Stimulated activated CD8-positive, alpha-beta memory T cell treated with anti-CD3 and anti-CD28 coated beads, Interleukin-4, amount 100 ng/mL, for 1 hour (primary cell): ENCODE measurements at regions not wholly inside any gene's neighbourhood (a gene's known extent, or its start where the extent isn't known, plus 50 kb on each side); places are given as distances from the start of the nearest gene placed in this dataset.

Experiments
- DNase-seq, 2 donors: peaks; one replicate each; pipeline ENCODE4 v3.0.0-alpha.2; 2020; ENCODE audit warnings: low read depth in 2 of 2, low spot score in 1 of 2

DNA sequence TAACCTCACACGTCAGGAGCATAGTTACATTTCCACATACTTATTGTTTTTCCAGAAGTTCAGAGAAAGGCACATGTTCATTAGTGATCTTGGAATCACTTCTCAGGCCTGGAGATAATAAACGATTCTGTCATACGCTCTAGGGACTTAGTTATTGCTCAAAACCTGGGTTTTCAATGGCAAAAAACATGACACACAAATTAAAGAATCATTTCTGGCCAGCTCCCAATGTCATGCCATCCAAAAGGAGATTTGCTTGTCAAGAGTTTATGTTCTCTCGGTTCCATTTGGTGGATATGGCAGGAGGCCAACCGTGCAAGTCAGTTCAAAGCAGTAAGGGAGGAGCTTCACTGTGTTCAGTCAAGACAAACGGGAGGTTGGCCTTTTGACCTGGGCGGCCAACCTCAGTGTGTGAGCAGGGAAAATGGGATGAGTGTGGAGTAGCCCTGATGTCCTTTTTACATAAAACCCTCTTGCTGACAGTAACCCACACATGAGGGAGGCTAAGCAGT lies 123.4 kb downstream of the NXNL2 start:
- DNase-seq = no peak

DNA sequence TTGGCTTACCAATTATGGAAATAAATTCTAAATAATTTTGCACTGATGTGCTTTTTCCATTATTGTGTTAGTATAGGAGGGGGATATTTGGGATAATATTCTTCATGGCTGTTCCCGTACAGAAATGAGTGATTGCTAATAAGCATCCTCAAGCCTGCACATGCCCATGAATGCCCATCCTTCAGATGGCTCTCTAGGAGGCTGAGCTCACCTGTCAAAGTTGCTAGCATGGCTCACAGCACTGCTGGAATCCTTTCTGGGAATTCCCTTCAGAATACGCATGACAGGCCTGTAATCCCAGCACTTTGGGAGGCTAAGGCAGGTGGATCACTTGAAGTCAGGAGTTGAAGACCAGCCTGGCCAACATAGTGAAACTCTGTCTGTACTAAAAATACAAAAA lies 124.1 kb downstream of the NXNL2 start:
- no peak for DNase-seq

DNA sequence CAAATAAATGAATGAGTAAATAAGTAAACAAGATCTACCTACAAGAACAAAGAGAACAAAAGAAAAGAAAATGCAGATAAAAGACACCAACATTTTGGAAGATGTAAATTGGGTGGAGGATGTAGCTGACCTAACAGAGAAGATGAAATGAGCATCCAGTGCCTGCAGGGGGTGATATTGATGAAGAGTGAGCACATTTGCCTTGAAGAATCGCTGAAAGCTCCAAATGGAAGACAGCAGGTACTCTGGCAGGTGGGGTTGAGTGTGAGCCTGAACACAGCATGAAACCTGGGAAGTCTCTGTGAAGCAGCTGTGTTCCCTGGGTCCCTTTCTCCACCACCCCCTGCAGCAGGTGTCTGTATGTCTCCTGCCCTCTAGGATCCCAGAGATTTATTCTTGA lies 125.6 kb downstream of the NXNL2 start:
- DNase-seq = no peak

DNA sequence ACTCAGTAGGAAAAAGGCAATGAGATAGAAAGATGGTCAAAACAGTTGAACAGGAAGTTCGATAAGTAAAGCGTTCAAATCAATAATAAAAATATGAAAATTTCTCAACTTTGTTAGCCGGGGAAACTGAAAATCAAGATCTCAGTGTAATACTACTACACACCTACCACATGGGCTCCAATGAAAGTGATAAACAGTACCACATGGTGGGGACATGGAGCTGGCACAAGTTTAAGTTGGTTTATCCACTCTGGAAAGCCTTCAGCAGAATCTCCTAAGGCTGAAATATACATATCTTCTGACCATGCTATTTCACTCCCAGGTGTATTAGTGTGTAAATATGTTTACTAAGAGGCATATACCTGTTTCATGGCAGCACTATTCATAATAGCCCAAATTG lies 126.8 kb downstream of the NXNL2 start:
- DNase-seq = no peak

GRCh38 chr9:88663771-88664419 lies 128.9 kb downstream of the NXNL2 start:
- no peak for DNase-seq

DNA sequence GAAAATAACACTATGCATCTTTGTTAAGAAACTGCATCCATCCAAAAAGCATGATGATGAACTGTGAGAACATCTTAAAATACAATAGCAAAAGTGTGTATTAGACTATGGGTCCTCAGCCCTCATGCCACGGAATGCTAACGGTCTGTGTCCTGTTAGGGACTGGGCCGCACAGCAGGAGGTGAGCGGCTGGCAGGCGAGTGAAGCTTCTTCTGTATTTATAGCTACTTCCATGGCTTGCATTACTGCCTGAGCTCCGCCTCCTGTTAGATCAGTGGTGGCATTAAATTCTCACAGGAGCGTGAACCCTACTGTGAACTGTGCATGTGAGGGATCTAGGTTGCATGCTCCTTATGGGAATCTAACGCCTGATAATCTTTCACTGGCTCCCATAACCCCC lies 129.8 kb downstream of the NXNL2 start:
- DNase-seq = no peak

GRCh38 chr9:88672874-88673689 lies 138.1 kb downstream of the NXNL2 start:
- DNase-seq = no peak

- DNase-seq = no peak
Observed at GRCh38 chr9:88673886-88674285, 138.9 kb downstream of the NXNL2 start.

DNA sequence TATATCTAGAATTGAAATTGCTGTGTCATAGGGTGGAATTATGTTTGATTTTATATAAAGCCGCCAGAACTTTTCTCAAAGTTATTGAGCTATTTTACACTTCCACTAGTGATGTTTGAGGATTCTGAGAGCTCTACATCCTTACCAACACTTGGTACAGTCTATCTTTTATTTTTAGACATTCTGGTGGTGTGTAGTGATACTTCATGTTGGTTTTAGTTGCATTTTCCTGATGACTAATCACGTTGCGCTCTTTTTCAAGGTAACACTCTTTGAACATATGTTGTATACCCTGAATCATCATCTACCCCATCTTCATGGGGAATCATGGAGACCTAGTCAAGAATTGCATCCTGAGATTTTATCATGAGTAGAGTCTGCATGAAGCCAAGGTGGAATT lies 141.7 kb downstream of the NXNL2 start:
- no peak for DNase-seq

DNA sequence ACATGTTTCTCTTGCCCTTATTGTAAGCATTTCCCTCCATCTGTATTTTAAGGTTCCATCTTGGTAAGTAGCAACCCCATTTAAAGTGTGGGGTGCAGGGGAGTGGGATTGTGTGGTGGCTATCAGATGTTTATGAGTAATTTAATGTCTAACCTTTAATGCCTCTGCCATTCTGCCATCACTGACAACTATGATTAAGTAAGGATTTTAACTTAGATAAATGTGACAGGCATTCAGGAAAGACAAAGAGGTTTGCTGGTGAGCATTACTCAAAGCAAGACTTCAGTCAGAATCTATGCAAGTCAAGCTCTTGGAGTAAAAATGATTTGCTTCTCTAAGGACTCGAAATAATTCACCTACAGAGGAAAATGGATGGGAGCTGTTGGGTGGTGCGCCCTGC lies 143.0 kb downstream of the NXNL2 start:
- DNase-seq = no peak

DNA sequence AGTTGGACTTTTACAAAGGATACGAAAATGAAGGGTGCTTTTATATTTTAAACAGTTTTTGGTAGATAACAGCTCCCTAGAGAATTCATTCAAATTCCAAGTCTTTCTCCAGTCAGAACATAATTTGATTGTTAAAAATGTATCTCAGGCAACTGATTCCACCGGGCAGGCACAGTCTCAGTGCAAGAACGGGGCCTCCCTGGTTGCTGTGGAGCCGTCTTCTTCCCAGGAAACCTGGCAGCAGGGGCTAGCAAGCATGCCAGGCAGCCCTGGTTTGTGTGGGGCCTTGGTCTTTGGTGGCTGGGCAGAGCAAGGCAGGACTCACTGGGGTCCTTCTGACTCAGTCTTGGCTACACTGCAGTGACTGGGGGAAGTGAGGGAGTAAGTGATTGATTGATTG lies 143.5 kb downstream of the NXNL2 start:
- DNase-seq = no peak

DNA sequence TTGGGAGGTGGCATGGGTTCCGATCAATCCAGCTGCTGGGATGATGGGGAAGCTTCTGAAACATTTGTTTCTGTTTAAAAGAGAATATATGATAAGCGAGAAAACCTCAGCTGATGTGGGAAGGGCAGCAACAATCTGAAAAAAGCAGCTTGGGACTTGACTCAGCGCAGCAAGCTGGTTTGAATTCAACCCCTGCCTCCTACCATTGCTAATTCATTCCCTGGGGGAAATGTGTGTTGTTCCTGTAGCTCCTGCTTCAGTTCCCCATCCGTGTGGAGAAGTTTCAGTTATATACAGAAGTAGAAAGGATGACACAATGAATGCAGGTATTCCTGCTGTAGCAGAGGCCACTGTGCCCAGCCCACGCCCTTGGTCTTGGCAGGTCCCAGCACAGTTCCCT lies 145.1 kb downstream of the NXNL2 start:
- DNase-seq = no peak

DNA sequence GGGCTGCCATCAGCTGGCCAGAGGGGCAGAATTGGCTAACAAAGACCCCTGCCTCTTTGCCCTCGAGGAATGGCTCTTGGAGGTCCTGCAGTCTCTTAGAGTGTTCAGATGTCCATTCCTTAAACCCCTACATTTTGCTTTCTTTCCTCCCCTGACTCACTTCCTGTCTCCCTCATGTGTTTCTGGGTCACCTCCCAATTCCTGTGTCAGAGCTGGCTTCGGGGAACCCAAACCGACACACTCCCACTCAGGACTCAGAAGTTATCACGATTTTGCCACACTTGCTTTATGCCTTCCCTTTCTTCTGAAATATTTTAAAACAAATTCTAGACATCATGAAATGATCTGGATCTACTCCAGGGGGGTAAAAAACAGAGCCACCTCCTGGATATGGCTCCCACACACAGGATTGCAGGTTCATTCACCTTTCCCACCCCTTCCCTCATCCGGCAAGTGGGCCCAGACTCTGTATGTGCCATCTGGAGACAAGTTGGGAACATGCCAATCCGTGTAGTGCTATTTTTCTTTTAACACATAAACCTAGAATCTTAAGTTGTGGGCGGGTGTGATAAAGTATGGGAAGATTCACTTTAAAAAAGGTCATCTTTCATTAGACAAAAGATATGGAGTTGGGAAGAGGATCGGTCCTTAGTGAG lies 145.7 kb downstream of the NXNL2 start:
- no peak for DNase-seq

DNA sequence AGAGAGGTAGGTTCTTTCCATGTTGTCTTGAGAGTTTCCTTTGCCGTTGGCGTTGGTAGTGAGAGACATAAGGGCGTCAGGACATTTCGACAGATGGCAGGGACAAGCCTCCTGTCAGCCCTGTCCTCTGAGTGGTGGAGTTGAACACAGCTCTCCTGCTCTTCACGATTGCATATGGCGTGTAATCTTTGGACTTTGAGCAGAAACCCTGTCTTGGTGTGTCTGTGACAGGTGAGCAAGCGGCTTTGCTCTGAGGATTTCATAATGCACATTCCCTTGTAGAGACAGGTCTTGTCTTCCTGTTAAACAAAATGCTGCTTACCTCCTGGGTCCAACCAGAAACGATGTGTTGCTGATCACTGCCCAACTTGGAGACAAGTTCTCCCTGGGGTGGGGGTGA lies 146.5 kb downstream of the NXNL2 start:
- DNase-seq = no peak

DNA sequence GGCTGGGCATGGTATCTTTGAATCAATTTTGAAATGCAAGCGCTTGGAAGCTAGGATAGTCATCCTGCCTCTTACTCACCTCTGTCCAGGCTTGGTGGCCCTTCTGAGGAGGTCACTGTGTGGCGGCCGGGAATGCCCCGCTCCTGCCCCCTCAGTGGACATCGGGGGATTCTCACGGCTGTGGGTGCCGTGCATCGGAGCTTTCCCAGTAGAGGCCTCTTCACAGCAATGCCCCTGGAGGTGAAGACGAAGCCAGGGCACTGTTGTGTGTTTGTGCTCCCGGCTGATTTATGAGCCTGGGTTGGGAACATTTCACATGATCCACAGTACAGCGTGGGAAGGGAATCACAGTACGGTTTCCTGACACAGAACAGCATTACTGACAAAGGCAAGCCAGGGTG lies 147.5 kb downstream of the NXNL2 start:
- no peak for DNase-seq

- no peak for DNase-seq
Observed at GRCh38 chr9:88684046-88684445, 149.1 kb downstream of the NXNL2 start.

DNA sequence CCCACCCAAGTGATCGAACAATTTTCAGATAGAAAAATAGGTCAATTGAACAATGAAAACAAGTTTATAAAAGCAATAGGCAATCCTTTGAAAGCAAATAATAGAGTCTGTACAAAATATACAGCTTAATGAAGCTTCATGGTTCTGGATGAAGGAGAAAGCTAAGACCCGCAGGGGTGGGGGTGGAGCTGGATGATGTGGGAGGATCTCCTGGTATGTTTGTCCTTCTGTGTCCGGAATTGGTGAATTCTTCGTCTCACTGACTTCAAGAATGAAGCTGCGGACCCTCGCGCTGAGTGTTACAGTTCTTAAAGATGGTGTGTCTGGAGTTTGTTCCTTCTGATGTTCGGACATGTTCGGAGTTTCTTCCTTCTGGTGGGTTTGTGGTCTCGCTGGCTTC lies 149.9 kb downstream of the NXNL2 start:
- no peak for DNase-seq

DNA sequence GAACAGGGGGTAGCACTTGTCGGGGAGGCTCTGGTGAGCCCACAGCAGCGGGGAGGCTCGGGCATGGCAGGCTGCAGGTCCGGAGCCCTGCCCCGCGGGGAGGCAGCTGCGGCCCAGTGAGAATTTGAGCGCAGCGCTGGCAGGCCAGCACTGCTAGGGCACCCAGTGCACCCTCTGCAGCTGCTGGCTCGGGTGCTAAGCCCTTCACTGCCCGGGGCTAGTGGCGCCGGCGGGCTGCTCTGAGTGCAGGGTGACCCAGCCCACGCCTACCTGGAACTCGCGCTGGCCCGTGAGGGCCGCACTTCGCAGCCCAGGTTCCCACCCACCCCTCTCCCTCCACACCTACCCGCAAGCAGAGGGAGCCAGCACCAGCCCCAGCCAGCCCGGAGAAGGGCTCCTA lies 151.0 kb downstream of the NXNL2 start:
- no peak for DNase-seq

DNA sequence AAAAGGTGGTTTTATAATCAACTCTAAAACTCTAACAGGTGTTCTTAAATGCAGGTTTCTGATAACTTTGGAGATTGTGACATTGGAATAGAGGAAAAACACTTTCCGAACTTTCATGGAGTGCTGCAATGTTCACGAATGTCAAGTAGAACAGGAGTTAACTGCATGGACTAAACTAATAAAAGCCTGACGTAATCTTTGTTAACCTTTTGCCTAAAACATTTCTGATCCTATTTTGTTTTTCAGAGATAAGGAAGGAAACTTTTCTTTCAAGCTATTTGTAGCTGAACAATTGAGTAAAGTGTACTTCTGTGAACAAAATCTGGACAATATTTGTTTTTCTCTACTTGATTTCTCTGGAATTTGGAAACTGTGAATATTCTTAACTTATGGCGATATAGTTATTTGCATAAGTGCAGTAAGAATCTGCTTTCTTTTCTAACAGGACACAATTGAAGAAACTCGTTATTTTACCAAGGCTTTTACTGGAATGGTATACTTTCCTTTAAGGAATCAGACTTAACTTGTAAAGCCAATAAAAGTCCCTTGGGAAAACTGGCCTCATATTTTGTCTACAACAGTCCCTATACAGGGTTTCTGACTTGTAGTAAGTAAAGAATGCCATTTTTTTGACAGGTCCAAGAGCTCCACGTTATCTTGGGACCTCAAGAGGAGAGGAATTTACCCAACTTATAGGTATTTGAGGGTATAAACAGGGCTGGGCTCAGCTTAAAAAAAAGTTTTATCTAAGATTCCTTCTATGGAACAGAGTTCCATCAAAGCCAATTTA lies 154.7 kb downstream of the NXNL2 start:
- no peak for DNase-seq

- DNase-seq = no peak
Observed at GRCh38 chr9:88690628-88691027, 155.7 kb downstream of the NXNL2 start.

- no peak for DNase-seq
Observed at GRCh38 chr9:88691091-88691490, 156.1 kb downstream of the NXNL2 start.
